ENCODE measurements at regions not wholly inside any gene's neighbourhood (a gene's known extent, or its start where the extent isn't known, plus 50 kb on each side); places are given as distances from the start of the nearest gene placed in this dataset.

DNA sequence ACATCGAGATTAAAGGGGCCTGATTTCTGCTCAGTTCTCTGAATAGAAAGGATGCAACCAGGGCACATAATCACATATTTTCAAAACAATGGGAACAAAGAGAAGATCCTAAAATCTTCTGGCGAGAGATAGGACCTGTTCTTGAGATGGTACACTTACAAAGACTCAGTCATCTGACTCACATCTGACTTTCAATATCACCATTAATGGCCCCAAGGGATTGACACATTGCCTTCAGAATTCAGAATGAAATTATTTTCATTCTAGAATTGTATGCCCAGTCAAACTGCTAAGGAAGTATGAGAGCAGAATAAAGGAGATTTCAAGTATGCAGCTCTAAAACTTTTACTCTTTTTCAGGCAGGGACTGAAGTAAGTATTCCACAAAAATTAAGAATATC, 240.7 kb upstream of the POU3F2 start:
- CTCF ChIA-PET = no interaction called here
- no TSS peak for BruUV-seq (replicated peaks)

DNA sequence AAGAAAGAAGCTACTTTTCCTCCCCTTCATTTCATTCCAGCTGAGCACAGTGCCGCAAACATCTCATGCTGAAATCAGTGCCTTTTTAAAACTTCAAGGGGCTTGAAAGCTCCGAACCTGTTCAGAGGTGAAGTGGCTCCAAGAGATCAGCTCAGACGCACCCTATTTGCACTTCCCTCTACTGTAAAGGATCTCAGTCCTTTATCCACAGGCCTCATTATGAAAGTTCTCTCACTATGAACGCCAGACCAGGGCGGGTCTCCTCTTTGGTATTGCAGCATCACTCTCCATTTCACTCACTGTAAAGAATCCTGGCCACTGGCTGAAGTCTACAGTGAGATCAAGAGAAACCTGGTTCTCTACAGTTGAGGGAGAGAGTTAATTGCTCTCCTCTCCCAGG, 232.7 kb upstream of the POU3F2 start:
- peaks cover 17% of the 10 kb centered on the region for H3K27me3 Mint-ChIP-seq (ENCODE audit: unreplicated experiment)
- intact Hi-C loops (cut with micrococcal nuclease; ENCODE audit: unreplicated experiment) = no loop called here
- no TSS peak for BruUV-seq (replicated peaks)
- no peaks in the 10 kb centered on the region for H3K36me3 Mint-ChIP-seq (ENCODE audit: insufficient read depth, unreplicated experiment)
- no peak overlapping the region for H3K27ac Mint-ChIP-seq (ENCODE audit: unreplicated experiment)
- H3K9me3 Mint-ChIP-seq (ENCODE audit: low read depth, unreplicated experiment) = no peaks in the 10 kb centered on the region
- CTCF ChIA-PET = no interaction called here
- no peak overlapping the region for H3K4me3 Mint-ChIP-seq (ENCODE audit: low read depth, unreplicated experiment)
- no peak for DNase-seq
- TF ChIP-seq, protein P1, sequence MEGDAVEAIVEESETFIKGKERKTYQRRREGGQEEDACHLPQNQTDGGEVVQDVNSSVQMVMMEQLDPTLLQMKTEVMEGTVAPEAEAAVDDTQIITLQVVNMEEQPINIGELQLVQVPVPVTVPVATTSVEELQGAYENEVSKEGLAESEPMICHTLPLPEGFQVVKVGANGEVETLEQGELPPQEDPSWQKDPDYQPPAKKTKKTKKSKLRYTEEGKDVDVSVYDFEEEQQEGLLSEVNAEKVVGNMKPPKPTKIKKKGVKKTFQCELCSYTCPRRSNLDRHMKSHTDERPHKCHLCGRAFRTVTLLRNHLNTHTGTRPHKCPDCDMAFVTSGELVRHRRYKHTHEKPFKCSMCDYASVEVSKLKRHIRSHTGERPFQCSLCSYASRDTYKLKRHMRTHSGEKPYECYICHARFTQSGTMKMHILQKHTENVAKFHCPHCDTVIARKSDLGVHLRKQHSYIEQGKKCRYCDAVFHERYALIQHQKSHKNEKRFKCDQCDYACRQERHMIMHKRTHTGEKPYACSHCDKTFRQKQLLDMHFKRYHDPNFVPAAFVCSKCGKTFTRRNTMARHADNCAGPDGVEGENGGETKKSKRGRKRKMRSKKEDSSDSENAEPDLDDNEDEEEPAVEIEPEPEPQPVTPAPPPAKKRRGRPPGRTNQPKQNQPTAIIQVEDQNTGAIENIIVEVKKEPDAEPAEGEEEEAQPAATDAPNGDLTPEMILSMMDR (IDR thresholded peaks at IDR 0.05; ENCODE audit: unreplicated experiment) = no peak
- no peaks in the 10 kb centered on the region for H3K4me1 Mint-ChIP-seq (ENCODE audit: low read depth, unreplicated experiment)

More for the DNA sequence above, 240.7 kb upstream of the POU3F2 start:
- DNase-seq = no peak
- peaks cover 12% of the 10 kb centered on the region for H3K4me1 Mint-ChIP-seq (ENCODE audit: low read depth, unreplicated experiment)
- H3K27me3 Mint-ChIP-seq (ENCODE audit: unreplicated experiment) = peaks cover 9% of the 10 kb centered on the region
- no peak overlapping the region for H3K4me3 Mint-ChIP-seq (ENCODE audit: low read depth, unreplicated experiment)
- no peaks in the 10 kb centered on the region for H3K36me3 Mint-ChIP-seq (ENCODE audit: insufficient read depth, unreplicated experiment)
- TF ChIP-seq, protein P1 (IDR thresholded peaks at IDR 0.05; ENCODE audit: unreplicated experiment) = no peak
- no peak overlapping the region for H3K27ac Mint-ChIP-seq (ENCODE audit: unreplicated experiment)
- intact Hi-C loops (cut with micrococcal nuclease; ENCODE audit: unreplicated experiment) = no loop called here
- H3K9me3 Mint-ChIP-seq (ENCODE audit: low read depth, unreplicated experiment) = no peaks in the 10 kb centered on the region

DNA sequence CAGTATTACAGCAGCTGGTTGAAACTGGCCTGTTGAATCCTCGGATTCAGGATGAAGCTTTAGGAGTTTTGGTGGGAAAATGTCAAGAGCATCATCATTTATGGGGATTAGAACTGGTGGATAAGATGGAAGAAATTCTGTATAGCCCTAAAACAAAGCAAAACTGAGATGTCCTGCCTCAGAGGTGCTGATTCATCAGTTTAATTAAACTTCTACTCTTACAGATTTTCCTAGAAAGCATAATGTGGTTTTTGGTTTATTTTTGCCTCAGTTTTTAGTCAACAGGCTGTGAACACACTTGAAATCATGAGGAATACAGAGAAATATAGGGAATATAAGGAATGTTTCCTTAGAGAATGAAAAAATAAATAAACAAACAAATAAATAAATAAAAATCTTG, 228.7 kb upstream of the POU3F2 start:
- intact Hi-C loops (cut with micrococcal nuclease; ENCODE audit: unreplicated experiment) = no loop called here
- peaks cover 17% of the 10 kb centered on the region for H3K27me3 Mint-ChIP-seq (ENCODE audit: unreplicated experiment)
- BruUV-seq (replicated peaks) = no TSS peak
- H3K4me3 Mint-ChIP-seq (ENCODE audit: low read depth, unreplicated experiment) = no peak overlapping the region
- H3K27ac Mint-ChIP-seq (ENCODE audit: unreplicated experiment) = no peak overlapping the region
- TF ChIP-seq, protein P1 (IDR thresholded peaks at IDR 0.05; ENCODE audit: unreplicated experiment) = no peak
- H3K36me3 Mint-ChIP-seq (ENCODE audit: insufficient read depth, unreplicated experiment) = no peaks in the 10 kb centered on the region
- no peaks in the 10 kb centered on the region for H3K9me3 Mint-ChIP-seq (ENCODE audit: low read depth, unreplicated experiment)
- no peaks in the 10 kb centered on the region for H3K4me1 Mint-ChIP-seq (ENCODE audit: low read depth, unreplicated experiment)
- CTCF ChIA-PET = no interaction called here
- DNase-seq = no peak

DNA sequence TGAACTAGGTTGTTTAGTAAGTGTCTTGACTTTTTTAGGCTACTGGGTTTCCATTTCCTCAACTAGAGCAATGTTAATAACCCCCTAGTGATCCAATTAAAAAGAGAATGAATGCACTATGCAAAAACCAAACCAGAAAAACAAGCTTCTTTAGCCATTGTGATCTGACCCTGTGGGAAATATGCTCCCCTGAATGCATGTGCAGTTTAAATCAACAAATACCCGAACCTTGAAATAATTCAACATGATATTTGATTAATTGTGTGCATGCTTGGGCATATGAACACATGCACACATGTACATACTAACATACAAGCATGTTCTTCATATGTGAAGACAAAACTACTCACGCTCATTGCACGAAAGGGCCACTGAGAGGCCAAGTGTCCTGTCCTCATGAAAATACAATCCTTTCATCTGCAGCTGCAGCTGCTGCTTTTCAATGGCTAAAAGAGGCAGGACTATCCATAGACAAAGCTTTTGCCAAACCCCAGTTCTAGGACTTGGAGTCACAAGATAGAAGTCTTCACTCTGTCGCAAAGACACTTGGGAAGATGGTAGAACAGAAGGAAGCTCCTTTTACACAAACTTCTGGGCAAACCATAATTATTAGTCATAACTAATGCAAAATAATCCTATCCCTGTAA, 207.1 kb upstream of the POU3F2 start:
- Mint-ChIP-seq H3K4me3 (ENCODE audit: low read depth, unreplicated experiment) (no peak overlapping the region), H3K4me1 (ENCODE audit: low read depth, unreplicated experiment) (no peaks in the 10 kb centered on the region), H3K27ac (ENCODE audit: unreplicated experiment) (no peak overlapping the region), H3K36me3 (ENCODE audit: insufficient read depth, unreplicated experiment) (no peaks in the 10 kb centered on the region), H3K9me3 (ENCODE audit: low read depth, unreplicated experiment) (no peaks in the 10 kb centered on the region), H3K27me3 (ENCODE audit: unreplicated experiment) (no peaks in the 10 kb centered on the region)
- intact Hi-C loops (cut with micrococcal nuclease; ENCODE audit: unreplicated experiment) = no loop called here
- no TSS peak for BruUV-seq (replicated peaks)
- no peak for DNase-seq
- TF ChIP-seq, protein P1 (IDR thresholded peaks at IDR 0.05; ENCODE audit: unreplicated experiment) = no peak
- CTCF ChIA-PET = no interaction called here

Measured in Calu3 (cell line).